ENCODE measurements at regions not wholly inside any gene's neighbourhood (a gene's known extent, or its start where the extent isn't known, plus 50 kb on each side); places are given as distances from the start of the nearest gene placed in this dataset.

GRCh38 chr12:92549516-92549915, 153.3 kb upstream of the PLEKHG7 start:
- Histone ChIP-seq H3K14ac (ENCODE audit: low read length in 2 of 2) (no peak overlapping the region), H2BK15ac (ENCODE audit: low read depth, poor library complexity, severe bottlenecking) (no peak overlapping the region), H2BK5ac (ENCODE audit: low read depth, low read length, poor library complexity, severe bottlenecking) (no peak overlapping the region), H4K91ac (ENCODE audit: low read length) (no peak overlapping the region), H3K9ac (ENCODE audit: low read length) (no peak overlapping the region), H2BK12ac (ENCODE audit: low read length in 2 of 2) (no peak overlapping the region), H2BK120ac (ENCODE audit: low read depth, low read length) (no peak overlapping the region), H2AK5ac (ENCODE audit: low read length, severe bottlenecking) (no peak overlapping the region), H3K4me3 (ENCODE audit: insufficient read depth in 1 of 2, low read depth in 1 of 2, low read length in 2 of 2) (no peak overlapping the region), H3K9me3 (ENCODE audit: control insufficient read depth, low read length) (no peaks in the 10 kb centered on the region), H3K27ac (ENCODE audit: low read length, poor library complexity, severe bottlenecking) (no peak overlapping the region), H3K27me3 (ENCODE audit: control insufficient read depth in 1 of 2, insufficient read depth in 1 of 2, low read length in 2 of 2) (no peaks in the 10 kb centered on the region), H3K4ac (ENCODE audit: low read depth in 1 of 2, low read length in 2 of 2) (no peak overlapping the region), H4K8ac (ENCODE audit: low read length) (no peak overlapping the region), H3K36me3 (ENCODE audit: control insufficient read depth in 1 of 2, insufficient read depth in 2 of 2, low read depth in 1 of 2, low read length in 2 of 2) (no peaks in the 10 kb centered on the region), H3K23ac (ENCODE audit: low read length in 2 of 2) (no peak overlapping the region), H3K4me2 (ENCODE audit: low read length, poor library complexity, severe bottlenecking) (no peak overlapping the region), H3K18ac (ENCODE audit: low read depth in 1 of 2, low read length in 2 of 2) (no peak overlapping the region), H3K4me1 (ENCODE audit: control insufficient read depth, insufficient read depth, low read depth, low read length) (peaks cover 11% of the 10 kb centered on the region), H3K79me1 (replicated peaks; ENCODE audit: low read length, poor library complexity, severe bottlenecking) (no peaks in the 10 kb centered on the region), H2AFZ (ENCODE audit: low read depth, low read length) (no peak overlapping the region)
- no peak for DNase-seq

GRCh38 chr12:92547906-92548305, 154.9 kb upstream of the PLEKHG7 start:
- H3K27ac ChIP-seq (ENCODE audit: low read length, poor library complexity, severe bottlenecking), result no peak overlapping the region
- H3K4me1 ChIP-seq (ENCODE audit: control insufficient read depth, insufficient read depth, low read depth, low read length), result peaks cover 7% of the 10 kb centered on the region
- WGBS, result 75% methylated on average over 1 of the region's 2 CpGs
- H3K36me3 ChIP-seq (ENCODE audit: control insufficient read depth in 1 of 2, insufficient read depth in 2 of 2, low read depth in 1 of 2, low read length in 2 of 2), result no peaks in the 10 kb centered on the region
- H3K9me3 ChIP-seq (ENCODE audit: control insufficient read depth, low read length), result no peaks in the 10 kb centered on the region
- no peak overlapping the region for H2BK12ac ChIP-seq (ENCODE audit: low read length in 2 of 2)
- no peak overlapping the region for H3K14ac ChIP-seq (ENCODE audit: low read length in 2 of 2)
- DNase-seq, result peak; percentile 30
- H2BK15ac ChIP-seq (ENCODE audit: low read depth, poor library complexity, severe bottlenecking), result peak overlapping the region; percentile 3
- no peaks in the 10 kb centered on the region for H3K27me3 ChIP-seq (ENCODE audit: control insufficient read depth in 1 of 2, insufficient read depth in 1 of 2, low read length in 2 of 2)
- H3K23ac ChIP-seq (ENCODE audit: low read length in 2 of 2), result no peak overlapping the region
- H2BK120ac ChIP-seq (ENCODE audit: low read depth, low read length), result no peak overlapping the region
- no peak overlapping the region for H3K4ac ChIP-seq (ENCODE audit: low read depth in 1 of 2, low read length in 2 of 2)
- no peak overlapping the region for H2AK5ac ChIP-seq (ENCODE audit: low read length, severe bottlenecking)
- H2BK5ac ChIP-seq (ENCODE audit: low read depth, low read length, poor library complexity, severe bottlenecking), result no peak overlapping the region
- H4K91ac ChIP-seq (ENCODE audit: low read length), result no peak overlapping the region
- H3K79me1 ChIP-seq (replicated peaks; ENCODE audit: low read length, poor library complexity, severe bottlenecking), result no peaks in the 10 kb centered on the region
- no peak overlapping the region for H2AFZ ChIP-seq (ENCODE audit: low read depth, low read length)
- no peak overlapping the region for H3K4me3 ChIP-seq (ENCODE audit: insufficient read depth in 1 of 2, low read depth in 1 of 2, low read length in 2 of 2)
- H3K9ac ChIP-seq (ENCODE audit: low read length), result no peak overlapping the region
- H4K8ac ChIP-seq (ENCODE audit: low read length), result peak overlapping the region; percentile 4
- H3K4me2 ChIP-seq (ENCODE audit: low read length, poor library complexity, severe bottlenecking), result no peak overlapping the region
- H3K18ac ChIP-seq (ENCODE audit: low read depth in 1 of 2, low read length in 2 of 2), result no peak overlapping the region

GRCh38 chr12:92547420-92547819, 155.4 kb upstream of the PLEKHG7 start:
- no peak for DNase-seq
- Histone ChIP-seq H3K23ac (ENCODE audit: low read length in 2 of 2) (no peak overlapping the region), H3K36me3 (ENCODE audit: control insufficient read depth in 1 of 2, insufficient read depth in 2 of 2, low read depth in 1 of 2, low read length in 2 of 2) (no peaks in the 10 kb centered on the region), H3K79me1 (replicated peaks; ENCODE audit: low read length, poor library complexity, severe bottlenecking) (no peaks in the 10 kb centered on the region), H2BK120ac (ENCODE audit: low read depth, low read length) (no peak overlapping the region), H4K8ac (ENCODE audit: low read length) (no peak overlapping the region), H2BK5ac (ENCODE audit: low read depth, low read length, poor library complexity, severe bottlenecking) (no peak overlapping the region), H3K27me3 (ENCODE audit: control insufficient read depth in 1 of 2, insufficient read depth in 1 of 2, low read length in 2 of 2) (no peaks in the 10 kb centered on the region), H3K9ac (ENCODE audit: low read length) (no peak overlapping the region), H3K4me1 (ENCODE audit: control insufficient read depth, insufficient read depth, low read depth, low read length) (peaks cover 4% of the 10 kb centered on the region), H3K4ac (ENCODE audit: low read depth in 1 of 2, low read length in 2 of 2) (no peak overlapping the region), H2BK15ac (ENCODE audit: low read depth, poor library complexity, severe bottlenecking) (no peak overlapping the region), H3K18ac (ENCODE audit: low read depth in 1 of 2, low read length in 2 of 2) (peak overlapping the region in 1 of 2 experiments; percentile 14), H2BK12ac (ENCODE audit: low read length in 2 of 2) (no peak overlapping the region), H4K91ac (ENCODE audit: low read length) (no peak overlapping the region), H3K27ac (ENCODE audit: low read length, poor library complexity, severe bottlenecking) (no peak overlapping the region), H3K14ac (ENCODE audit: low read length in 2 of 2) (no peak overlapping the region), H3K4me2 (ENCODE audit: low read length, poor library complexity, severe bottlenecking) (no peak overlapping the region), H2AK5ac (ENCODE audit: low read length, severe bottlenecking) (no peak overlapping the region), H3K4me3 (ENCODE audit: insufficient read depth in 1 of 2, low read depth in 1 of 2, low read length in 2 of 2) (no peak overlapping the region), H3K9me3 (ENCODE audit: control insufficient read depth, low read length) (no peaks in the 10 kb centered on the region), H2AFZ (ENCODE audit: low read depth, low read length) (no peak overlapping the region)
- 90% methylated on average over 3 of the region's 3 CpGs for WGBS

GRCh38 chr12:92546635-92547348, 156.0 kb upstream of the PLEKHG7 start:
- Histone ChIP-seq H3K36me3 (ENCODE audit: control insufficient read depth in 1 of 2, insufficient read depth in 2 of 2, low read depth in 1 of 2, low read length in 2 of 2) (no peaks in the 10 kb centered on the region), H3K27ac (ENCODE audit: low read length, poor library complexity, severe bottlenecking) (no peak overlapping the region), H3K14ac (ENCODE audit: low read length in 2 of 2) (no peak overlapping the region), H3K4ac (ENCODE audit: low read depth in 1 of 2, low read length in 2 of 2) (no peak overlapping the region), H2AFZ (ENCODE audit: low read depth, low read length) (no peak overlapping the region), H2AK5ac (ENCODE audit: low read length, severe bottlenecking) (no peak overlapping the region), H3K18ac (ENCODE audit: low read depth in 1 of 2, low read length in 2 of 2) (no peak overlapping the region), H3K79me1 (replicated peaks; ENCODE audit: low read length, poor library complexity, severe bottlenecking) (no peaks in the 10 kb centered on the region), H3K23ac (ENCODE audit: low read length in 2 of 2) (no peak overlapping the region), H2BK15ac (ENCODE audit: low read depth, poor library complexity, severe bottlenecking) (no peak overlapping the region), H3K4me2 (ENCODE audit: low read length, poor library complexity, severe bottlenecking) (no peak overlapping the region), H3K27me3 (ENCODE audit: control insufficient read depth in 1 of 2, insufficient read depth in 1 of 2, low read length in 2 of 2) (no peaks in the 10 kb centered on the region), H4K91ac (ENCODE audit: low read length) (no peak overlapping the region), H4K8ac (ENCODE audit: low read length) (no peak overlapping the region), H3K4me1 (ENCODE audit: control insufficient read depth, insufficient read depth, low read depth, low read length) (peaks cover 1% of the 10 kb centered on the region), H3K9me3 (ENCODE audit: control insufficient read depth, low read length) (no peaks in the 10 kb centered on the region), H2BK5ac (ENCODE audit: low read depth, low read length, poor library complexity, severe bottlenecking) (no peak overlapping the region), H2BK12ac (ENCODE audit: low read length in 2 of 2) (no peak overlapping the region), H2BK120ac (ENCODE audit: low read depth, low read length) (no peak overlapping the region), H3K9ac (ENCODE audit: low read length) (no peak overlapping the region), H3K4me3 (ENCODE audit: insufficient read depth in 1 of 2, low read depth in 1 of 2, low read length in 2 of 2) (no peak overlapping the region)
- 93% methylated on average over 2 of the region's 2 CpGs for WGBS
- no peak for DNase-seq

Data from mesenchymal stem cell (in vitro differentiated cells and primary cell).